AG09309 (cell line): ENCODE measurements at regions not wholly inside any gene's neighbourhood (a gene's known extent, or its start where the extent isn't known, plus 50 kb on each side); places are given as distances from the start of the nearest gene placed in this dataset.

Experiments
- DNase-seq: peaks from one replicate; pipeline ENCODE4 v3.0.0-alpha.2; 2010; ENCODE audit warnings: low read depth
- H3K4me3 ChIP-seq: 2 replicates; pipeline ENCODE4 v1.5.1; 2011; ENCODE audit warnings: mild to moderate bottlenecking, low read depth, low read length, moderate library complexity; ENCODE audit not compliant: control insufficient read depth
- TF ChIP-seq, protein P1 (sequence below): IDR thresholded peaks from 2 replicates; pipeline ENCODE4 v1.5.1; 2011; ENCODE audit warnings: mild to moderate bottlenecking, low read depth, low read length, inconsistent platforms; ENCODE audit not compliant: insufficient read depth, control insufficient read depth; ENCODE audit errors: missing control alignments

DNA sequence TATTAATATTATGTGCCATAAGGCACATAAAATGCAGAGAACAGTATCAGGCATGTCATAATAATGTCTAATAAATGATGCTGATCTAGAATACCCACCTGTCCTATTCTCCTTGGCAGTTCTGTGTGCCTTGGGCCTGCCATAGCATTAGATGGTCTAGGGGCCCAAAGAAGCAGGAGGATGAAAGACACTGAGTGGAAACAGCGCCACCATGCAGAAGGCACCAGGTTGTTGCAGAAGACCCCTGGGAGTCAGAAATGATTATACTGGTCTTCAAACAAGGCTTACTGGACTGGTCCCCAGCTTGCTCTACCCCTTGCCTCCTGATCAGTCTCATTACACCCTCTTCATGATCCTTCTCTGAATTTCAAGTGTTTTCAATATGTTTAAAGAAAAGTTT is 353.3 kb downstream of the GRIN2B start:
- TF ChIP-seq, protein P1, sequence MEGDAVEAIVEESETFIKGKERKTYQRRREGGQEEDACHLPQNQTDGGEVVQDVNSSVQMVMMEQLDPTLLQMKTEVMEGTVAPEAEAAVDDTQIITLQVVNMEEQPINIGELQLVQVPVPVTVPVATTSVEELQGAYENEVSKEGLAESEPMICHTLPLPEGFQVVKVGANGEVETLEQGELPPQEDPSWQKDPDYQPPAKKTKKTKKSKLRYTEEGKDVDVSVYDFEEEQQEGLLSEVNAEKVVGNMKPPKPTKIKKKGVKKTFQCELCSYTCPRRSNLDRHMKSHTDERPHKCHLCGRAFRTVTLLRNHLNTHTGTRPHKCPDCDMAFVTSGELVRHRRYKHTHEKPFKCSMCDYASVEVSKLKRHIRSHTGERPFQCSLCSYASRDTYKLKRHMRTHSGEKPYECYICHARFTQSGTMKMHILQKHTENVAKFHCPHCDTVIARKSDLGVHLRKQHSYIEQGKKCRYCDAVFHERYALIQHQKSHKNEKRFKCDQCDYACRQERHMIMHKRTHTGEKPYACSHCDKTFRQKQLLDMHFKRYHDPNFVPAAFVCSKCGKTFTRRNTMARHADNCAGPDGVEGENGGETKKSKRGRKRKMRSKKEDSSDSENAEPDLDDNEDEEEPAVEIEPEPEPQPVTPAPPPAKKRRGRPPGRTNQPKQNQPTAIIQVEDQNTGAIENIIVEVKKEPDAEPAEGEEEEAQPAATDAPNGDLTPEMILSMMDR, result no peak
- H3K4me3 ChIP-seq, result no peak overlapping the region
- DNase-seq, result no peak

DNA sequence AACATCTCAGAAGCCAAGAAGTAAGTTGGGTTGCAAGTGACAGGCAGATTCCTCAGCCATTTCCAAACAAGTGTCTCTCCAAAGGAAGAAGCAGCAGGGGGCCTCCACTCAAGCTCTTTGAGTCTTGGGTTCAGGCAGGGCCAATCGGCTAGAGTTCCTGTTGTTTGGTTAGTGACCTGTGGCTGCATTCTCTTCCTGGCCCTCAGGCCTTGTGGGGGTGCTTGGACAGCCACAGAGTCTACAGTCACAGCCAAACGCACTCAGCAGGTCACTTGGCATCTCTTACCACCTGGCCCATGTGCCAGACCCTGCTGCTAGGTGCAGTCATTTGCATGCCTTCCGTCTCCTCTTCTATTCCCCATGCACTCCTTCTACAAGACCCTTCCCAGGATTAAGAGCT is 353.9 kb downstream of the GRIN2B start:
- no peak for DNase-seq
- TF ChIP-seq, protein P1, result no peak
- H3K4me3 ChIP-seq, result no peak overlapping the region

DNA sequence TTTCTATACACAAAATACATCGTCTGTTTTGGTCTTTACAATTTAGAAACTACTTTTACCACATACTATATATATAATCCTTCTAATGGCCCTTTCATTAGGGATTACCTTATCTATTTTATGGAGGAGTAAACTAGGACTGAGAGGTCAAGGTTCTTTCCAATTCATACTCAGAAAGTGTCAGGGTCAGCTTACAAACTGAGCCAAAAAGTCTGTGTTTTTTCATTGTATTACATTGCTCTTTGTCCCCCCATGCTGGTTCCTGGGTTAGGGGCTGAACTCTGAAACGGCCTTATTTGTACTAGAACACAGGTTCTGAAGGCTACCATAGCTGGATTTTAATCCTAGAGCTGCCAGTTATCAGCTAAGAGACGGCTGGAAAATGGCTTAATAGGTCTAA is 368.1 kb downstream of the GRIN2B start:
- TF ChIP-seq, protein P1, result no peak
- H3K4me3 ChIP-seq, result no peak overlapping the region
- no peak for DNase-seq

DNA sequence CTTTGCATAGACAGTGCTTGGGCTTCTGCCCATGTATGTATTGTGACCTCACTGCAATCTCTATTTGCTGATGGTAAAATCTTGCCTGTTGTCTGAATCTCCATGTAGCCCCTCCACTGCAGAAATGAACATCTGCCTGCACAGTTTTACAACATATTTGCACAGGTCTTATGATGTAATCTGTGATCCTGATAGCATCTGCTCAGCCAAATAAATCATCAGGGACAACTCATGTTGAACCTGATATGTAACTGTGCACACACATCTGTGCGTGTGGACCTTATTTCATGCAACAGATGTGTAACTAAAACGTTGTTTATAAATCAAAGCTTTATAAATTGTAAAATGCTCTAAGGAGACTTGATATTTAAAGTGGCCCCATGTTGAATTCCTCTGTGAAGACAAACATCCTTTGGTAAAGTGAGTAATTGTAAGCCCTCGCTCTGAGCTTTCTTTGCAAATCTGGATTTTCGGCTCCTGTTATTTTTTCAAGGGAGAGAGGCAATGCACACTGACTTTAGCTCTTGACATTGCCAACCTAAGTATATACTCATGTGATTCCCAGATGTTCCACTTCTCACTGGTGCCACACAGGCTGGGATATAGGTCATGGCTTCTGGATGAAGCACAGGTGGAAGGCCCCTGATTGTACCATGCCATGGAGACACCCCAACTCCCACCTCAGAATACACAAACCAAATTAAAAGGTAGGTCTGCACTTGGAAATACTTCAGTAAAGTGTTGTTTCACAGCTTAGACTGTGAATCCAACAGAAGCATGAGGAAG is 371.3 kb downstream of the GRIN2B start:
- no peak overlapping the region for H3K4me3 ChIP-seq
- DNase-seq, result no peak
- TF ChIP-seq, protein P1, result no peak

DNA sequence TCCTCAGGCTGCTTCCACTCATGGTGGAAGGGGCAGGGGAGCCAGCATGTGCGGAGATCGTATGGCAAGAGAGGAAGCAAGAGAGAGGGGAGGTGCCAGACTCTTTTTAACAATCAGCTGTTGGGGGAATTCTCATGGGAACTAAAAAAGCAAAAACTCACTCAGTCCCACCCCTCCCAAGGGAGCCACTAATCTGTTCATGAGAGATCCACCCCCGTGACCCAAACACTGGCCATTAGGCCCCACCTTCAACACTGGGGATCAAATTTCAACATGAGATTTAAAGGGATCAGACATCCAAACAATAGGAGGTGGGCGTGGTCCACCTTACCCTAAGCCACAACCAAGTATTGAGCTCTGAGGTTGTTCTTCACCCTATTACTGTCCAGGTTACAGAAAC is 375.1 kb downstream of the GRIN2B start:
- TF ChIP-seq, protein P1, result no peak
- H3K4me3 ChIP-seq, result no peak overlapping the region
- DNase-seq, result no peak

DNA sequence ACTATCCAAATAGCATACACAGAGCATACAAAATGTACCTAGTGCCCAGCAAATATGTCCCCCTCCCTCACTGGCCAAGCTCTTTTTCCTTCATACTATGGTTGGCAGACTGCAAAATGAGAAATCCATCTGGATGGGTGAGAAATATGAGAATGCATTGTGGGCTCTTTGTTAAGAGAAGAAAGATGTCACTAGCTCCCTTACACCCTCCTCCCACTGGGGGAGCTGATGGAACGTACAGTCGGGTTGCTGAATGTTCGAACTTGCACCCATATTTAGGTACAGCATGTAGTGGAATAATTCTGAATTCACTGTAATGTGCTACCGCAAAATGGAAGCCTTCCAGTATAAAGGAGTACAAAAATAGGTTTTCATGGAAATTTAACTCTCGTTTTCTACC is 377.4 kb downstream of the GRIN2B start:
- TF ChIP-seq, protein P1, result no peak
- no peak for DNase-seq
- no peak overlapping the region for H3K4me3 ChIP-seq
